Skeletal muscle cell (primary cell): ENCODE measurements at regions not wholly inside any gene's neighbourhood (a gene's known extent, or its start where the extent isn't known, plus 50 kb on each side); places are given as distances from the start of the nearest gene placed in this dataset.
A peak's percentile ranks its signal among the peaks of the same experiment; 100 is the strongest.

Source experiments
- DNase-seq: peaks from one replicate; pipeline ENCODE4 v3.0.0-alpha.2; 2010; ENCODE audit warnings: low read depth
- H3K4me3 ChIP-seq: 2 replicates; pipeline ENCODE4 v1.5.1; 2011; ENCODE audit warnings: low read depth, mild to moderate bottlenecking, control low read depth, low read length, moderate library complexity

DNA sequence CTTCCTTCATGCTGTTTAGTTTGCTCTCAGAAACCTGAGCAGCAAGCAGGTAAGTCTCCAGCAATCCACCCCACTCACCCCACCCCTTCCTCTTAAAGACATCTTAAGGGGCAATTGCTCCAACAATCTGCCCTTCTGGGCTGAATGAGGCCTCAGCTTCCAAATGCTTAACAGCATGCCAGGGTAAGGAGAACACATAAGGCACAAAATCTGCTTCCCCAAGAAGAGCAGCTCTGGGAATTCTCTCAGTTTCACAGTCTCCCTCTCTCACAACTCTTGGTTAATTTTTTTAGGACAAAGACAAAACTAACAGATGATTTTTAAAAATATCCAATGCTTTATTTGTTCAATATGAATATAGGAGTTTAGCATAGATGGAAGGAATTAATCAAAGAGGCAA, 288.9 kb upstream of the CCDC196 start:
- H3K4me3 ChIP-seq, result no peak overlapping the region
- DNase-seq, result no peak

DNA sequence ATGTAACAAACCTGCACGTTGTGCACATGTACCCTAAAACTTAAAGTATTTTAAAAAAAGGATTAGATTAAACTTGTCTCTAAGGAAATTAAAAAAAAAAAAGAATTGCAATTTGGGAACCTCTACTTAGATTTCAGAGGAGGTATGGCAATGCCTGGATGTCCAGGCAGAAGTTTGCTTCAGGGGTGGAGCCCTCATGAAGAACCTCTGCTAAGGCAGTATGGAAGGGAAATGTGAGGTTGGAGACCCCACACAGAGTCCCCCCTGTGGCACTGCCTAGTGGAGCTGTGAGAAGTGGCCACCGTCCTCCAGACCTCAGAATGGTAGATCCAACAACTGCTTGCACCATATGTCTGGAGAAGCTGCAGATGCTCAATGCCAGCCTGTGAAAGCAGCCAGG, 279.6 kb upstream of the CCDC196 start:
- H3K4me3 ChIP-seq, result no peak overlapping the region
- no peak for DNase-seq

DNA sequence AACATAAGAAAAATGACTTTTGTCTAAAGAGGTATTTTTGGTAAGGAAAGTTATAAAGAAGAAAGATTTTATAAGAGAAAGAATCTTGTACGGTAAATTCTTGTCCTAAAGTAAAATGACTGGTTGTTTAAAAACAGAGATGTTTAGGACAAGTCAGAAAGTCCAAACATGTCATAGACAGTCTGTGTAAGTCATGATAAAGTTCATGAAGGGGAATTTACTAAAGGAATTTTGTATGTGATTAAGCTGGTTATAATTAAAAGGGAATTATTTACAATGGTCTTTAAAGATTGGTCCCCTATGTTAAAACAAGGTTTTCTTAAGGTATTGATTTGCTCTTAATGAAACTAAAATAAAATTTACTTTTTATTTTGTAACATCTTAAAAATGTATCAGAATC, 269.4 kb upstream of the CCDC196 start:
- DNase-seq, result no peak

DNA sequence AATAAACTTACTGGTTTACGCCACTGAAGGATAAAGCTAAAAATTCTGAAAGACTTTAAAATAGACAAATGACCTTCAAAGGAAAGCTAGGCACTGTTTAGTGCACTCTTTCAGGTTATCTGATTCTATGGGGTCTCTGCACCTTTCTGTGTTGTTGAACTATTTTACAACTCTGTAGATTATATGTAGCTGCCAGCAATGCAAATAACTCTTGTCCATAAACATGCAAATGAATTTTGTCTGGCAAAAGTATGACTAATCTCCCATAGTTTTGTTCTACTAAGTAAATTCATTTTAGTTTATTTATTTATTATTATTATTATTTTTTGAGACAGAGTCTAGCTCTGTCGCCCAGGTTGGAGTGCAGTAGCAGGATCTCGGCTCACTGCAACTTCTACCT, 266.3 kb upstream of the CCDC196 start:
- DNase-seq, result no peak

More for the DNA sequence above, 269.4 kb upstream of the CCDC196 start:
- no peak overlapping the region for H3K4me3 ChIP-seq

DNA sequence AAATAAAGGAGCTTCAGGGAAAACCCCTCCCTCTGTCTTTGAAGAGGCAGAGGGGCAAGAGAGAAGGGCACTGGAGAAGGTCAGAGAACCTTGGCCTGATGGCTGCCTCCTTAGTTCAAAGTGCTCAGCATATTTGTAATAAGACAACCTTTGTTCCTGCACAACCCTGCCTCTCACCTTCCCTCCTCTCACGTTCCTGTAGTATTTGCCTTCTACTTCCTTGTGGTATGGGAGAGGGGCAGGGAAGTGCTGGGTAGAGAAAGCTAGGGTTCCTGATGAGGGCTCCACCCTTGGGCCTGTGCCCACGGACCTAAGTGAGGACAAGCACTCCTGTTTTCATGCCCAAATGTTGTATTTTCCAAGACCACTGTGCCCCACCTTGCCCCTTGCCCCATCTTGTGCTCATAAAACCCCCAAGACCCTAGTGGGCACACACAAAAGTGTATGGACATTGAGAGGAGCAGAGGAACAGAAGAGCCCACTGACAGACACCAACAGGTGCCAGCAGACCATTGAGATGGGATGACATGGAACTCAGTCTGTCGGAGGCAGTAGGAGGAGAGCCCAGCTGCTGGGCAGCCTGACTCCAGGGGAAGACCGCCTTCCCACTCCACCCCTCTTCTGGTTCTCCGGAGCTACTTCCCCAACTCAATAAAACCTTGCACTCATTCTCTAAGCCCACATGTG, 261.5 kb upstream of the CCDC196 start:
- no peak overlapping the region for H3K4me3 ChIP-seq
- no peak for DNase-seq

More for the DNA sequence above, 266.3 kb upstream of the CCDC196 start:
- H3K4me3 ChIP-seq, result no peak overlapping the region

DNA sequence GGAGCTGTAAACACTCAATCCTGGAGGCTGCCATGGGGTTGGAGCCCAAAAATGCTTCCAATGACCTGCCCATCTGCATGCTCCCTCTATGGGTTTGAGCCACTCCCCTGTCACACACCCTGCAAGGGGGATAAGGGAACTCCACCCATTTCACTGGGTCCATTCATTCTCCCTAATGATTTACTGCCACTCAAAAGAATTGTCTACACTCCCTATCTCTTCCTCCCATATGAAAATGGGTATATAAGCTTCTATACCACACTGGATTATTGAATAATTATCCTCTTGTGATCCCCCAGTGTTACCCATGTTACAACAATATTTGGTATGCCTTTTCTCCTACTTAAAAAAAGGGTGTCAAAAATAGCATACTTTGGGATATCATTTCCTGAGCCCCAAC, 260.8 kb upstream of the CCDC196 start:
- H3K4me3 ChIP-seq, result no peak overlapping the region
- DNase-seq, result no peak

DNA sequence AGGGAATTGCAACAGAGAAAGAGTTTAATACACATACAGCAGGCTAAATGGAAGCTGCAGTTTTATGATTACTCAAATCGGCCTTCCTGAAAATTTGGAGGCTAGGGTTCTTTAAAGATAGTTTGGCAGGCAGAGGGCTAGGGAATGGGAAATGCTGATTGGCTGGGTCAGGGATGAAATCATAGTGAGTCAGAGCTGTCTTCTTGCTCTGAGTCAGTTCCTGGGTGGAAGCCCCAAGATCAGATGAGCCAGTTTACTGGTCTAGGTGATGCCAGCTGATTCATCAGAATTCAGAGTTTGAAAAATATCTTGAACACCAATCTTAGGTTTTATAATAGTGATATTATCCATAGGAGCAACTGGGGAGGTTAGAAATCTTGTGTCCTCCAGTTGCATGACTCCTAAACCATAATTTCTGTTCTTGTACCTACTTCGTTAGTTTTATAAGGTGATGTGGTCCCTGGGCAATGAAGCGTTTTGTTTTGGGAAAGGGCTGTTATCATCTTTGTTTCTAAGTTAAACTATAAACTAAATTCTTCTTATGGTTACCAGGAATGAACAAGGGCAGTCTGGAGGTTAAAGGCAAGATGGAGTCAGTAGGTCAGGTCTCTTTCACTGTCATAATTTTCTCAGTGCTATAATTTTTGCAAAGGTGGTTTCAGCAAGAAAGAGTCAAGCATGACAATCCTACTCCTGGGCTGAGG, 257.8 kb upstream of the CCDC196 start:
- peak; percentile 12 for DNase-seq
- H3K4me3 ChIP-seq, result no peak overlapping the region

DNA sequence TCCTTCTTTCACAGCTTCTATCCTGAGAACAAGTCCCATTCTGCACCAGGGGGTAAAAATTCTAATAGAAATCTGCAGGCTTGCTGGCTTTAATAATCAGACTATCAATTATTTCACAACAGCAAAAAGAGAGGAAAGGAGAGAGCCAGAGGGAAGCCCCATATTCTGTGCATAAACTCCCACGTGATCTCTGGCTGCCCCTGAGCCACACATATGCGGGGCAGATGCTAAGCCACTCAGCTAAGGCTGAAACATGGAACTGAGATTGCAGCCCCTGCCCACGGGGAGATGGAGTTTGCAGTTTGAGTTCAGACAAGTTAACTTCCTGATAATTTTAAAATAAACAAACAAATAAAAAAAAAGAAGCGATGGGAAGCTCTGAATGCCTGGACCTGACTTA, 254.4 kb upstream of the CCDC196 start:
- no peak overlapping the region for H3K4me3 ChIP-seq
- no peak for DNase-seq

DNA sequence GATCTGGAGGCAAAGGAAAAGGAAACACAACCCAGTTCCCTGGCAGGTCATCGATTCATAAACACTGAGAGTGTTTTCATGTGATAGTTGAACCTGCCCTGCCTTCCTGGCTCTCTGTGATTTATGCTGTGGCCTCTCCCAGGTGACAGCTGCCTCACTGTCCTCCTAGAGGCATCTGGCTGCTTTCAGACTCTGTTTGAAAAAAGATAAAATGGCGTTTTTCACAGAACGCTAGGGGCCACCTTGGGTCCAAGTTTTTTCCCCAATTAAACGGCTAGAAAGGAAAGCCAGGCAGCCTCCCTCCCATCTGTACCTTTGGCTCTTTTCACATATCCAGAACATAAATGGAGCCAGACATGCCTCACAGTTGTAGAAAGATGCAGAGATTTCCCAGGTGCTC, 252.6 kb upstream of the CCDC196 start:
- no peak overlapping the region for H3K4me3 ChIP-seq
- no peak for DNase-seq

DNA sequence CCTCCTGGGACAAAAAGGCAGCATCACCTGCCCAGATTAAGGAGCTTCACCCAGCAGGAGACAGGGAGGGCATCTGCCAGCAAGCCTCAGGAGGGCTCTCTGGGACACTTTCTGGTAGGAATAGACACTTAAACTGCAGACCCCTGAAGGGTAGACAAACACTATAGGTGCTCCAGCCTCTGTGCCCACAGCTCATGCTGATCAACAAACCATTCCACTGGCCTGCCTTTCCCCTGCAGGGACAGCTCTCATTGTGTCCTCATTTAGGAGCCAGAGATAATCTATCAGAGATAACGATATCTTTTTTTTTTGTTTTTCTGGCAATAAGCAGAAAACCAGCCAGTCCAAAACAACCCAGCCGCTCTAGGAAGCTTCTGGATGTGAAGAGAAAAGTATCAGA, 251.8 kb upstream of the CCDC196 start:
- DNase-seq, result no peak
- no peak overlapping the region for H3K4me3 ChIP-seq

DNA sequence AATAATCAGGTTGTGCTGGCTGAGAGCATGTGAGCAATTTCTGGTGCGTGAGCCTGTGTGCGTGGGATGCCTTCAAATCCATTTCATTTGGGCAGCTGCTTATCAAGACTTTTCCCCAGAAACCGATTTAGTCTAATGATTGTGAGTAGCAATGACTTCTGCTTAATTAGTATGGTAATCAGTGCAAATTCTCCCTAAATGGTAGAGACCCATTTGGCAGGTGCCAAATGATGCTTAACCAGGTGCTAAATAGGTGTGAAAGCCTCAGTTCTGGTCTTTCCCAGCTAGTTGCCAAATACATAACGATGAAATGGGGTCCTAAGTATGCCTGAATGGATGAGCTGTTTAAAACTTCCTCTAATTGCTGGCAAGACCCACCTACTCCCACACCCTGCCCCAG, 248.4 kb upstream of the CCDC196 start:
- H3K4me3 ChIP-seq, result no peak overlapping the region

DNA sequence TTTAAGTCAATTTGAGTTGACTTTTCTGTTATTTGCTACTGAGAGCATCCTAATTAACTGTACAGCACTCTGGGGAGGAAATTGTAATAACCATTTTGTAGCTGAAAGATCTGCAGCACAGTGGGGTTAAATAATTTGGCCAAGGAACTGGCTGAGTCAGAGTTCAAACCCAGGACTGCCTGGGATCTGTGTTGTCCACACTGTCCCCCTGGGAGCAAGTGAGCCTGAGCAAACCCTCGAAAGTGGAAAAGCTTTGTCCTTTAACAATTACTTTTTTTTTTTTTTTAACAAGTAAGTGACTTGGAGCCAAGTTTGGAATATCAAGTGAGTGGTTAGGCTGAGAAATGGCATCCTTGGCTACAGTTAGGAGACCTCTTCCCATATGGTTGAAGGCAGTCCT, 247.2 kb upstream of the CCDC196 start:
- no peak for DNase-seq
- H3K4me3 ChIP-seq, result no peak overlapping the region

More for the DNA sequence above, 248.4 kb upstream of the CCDC196 start:
- DNase-seq, result no peak

DNA sequence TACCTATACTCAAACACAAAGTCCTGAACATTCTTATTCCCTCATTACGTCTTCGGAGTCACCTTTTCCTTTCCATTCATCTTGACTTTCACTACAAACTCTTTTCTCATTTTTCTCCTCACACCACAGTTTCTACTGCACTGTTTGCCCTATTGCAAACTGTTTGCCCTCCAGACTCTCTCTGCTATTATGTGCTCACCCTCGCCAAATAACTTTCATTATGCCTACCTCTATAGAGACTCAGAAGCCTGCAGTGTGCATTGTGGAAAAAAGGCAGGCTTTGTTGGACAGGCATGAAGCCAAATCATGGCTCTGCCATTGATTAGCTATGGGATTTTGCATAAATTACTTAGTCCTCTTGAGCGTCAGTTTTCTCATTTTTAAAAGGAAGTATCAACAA, 246.6 kb upstream of the CCDC196 start:
- DNase-seq, result no peak
- H3K4me3 ChIP-seq, result no peak overlapping the region

DNA sequence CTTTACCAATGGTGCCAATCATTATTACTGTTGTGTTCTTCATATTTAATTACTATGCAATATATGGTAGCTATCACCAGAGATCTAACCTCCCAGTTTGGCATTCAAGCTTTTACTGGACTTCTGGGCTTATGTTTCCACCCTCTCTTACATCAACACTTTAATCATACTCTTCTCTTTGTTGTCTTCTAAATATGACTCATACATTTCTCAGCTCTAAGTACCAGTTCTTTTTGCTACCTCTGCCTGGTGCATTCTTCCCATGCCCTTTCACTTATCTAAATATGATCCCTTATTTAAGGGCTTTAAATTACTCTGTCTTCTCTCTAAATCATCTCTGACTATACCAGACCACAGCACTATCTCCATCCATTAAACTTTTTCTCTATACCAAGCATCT, 246.1 kb upstream of the CCDC196 start:
- DNase-seq, result peak; percentile 4
- no peak overlapping the region for H3K4me3 ChIP-seq

DNA sequence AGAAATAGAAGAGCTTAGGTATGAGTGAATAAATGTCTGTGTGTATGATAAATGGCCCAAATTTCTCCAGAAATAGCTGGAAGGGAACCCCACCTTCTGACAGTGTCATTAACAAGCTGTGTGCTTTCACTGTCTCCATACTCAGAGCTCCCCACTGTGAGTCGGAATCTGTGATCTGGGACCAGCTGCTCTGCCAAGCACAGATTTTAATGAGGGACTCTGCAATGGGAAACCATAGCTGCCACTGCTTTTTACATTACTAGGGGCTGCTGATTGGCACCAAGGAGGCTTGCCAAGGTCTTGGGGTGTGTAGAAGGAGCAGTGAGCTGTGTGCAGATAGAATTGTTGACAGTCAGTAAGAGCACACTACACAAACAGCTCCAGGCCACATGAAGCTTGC, 244.2 kb upstream of the CCDC196 start:
- H3K4me3 ChIP-seq, result no peak overlapping the region
- no peak for DNase-seq

DNA sequence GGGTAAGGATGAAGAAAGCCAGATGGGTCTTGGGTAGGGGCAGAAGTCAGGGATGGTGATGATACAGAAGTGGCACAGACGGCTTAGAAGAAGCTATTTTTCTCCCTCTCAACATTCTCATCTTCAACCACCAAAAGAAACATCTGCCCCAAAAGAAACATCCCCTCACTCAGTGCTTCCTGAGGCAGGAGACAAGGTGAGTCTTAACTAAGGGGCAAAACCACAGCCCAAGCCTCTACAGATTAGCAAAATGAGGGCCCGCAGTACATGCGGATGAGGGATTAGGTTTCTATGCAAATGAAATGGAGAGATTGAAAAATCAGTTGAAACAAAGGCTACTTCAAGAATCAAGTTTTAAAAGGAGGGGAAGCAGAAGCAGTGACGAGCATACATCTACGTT, 241.3 kb upstream of the CCDC196 start:
- DNase-seq, result no peak
- H3K4me3 ChIP-seq, result no peak overlapping the region

DNA sequence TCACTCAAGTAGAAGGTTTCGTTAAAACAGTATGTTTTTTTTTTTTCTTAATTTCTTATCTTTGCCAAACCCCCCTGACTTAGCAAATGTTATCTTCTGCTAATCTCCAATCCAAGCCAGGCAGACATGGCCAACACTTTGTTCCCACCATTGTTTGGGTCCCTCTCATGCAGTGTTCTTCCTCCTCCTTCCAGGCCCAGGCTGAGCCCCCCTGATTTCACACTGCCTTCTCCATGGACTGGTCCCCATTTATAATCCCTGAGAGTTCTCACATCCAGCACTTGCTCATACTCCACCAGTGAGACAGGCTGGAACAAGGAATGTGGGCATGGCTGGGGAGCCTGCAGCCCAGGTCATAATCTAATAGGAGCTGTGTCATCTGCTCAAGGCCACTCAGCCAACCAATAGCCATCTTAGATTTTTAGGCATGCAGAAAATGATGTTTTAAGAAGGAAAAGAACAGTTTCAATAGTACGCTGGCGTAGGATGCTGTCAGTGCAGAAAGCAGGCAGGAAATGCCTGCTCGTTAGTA, 238.4 kb upstream of the CCDC196 start:
- no peak for DNase-seq
- no peak overlapping the region for H3K4me3 ChIP-seq

DNA sequence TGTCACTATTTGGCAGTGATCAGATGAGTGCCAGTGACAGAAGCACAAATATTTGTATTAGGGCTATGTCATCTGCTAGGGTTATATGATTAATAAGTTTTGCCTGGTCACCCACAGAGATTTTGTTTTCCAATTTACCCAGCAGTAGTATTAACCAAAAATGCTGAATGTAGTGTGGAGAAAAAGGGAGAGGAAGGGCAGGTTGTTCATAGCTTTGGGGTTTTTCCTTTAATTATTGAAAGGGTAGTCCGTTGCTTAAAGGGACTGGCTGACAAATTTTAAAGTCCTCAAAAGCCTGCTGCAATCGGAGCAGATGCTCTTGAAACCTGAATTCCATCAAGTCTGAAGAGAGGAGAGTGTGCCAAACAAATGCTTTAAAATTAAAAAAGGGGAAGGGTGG, 237.9 kb upstream of the CCDC196 start:
- no peak overlapping the region for H3K4me3 ChIP-seq
- DNase-seq, result no peak

DNA sequence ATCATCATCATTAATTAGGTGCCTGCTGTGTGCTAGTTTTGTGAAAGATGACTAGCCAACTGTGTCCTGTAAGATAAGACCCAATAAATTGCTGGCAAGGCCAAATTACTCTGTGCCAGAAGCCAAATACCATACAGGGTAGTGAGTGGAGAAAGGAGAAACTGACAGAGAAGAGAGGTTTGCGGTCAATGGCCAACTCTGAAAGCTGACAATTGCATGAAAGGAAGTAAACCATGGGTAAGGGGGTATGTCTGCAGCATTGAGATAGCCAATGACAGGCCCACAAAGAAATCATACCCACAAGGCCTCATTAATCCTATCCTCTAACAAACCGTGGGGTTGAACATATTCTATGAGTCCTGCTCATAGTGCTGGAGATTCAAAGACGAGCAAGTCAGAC, 236.6 kb upstream of the CCDC196 start:
- no peak overlapping the region for H3K4me3 ChIP-seq
- no peak for DNase-seq

DNA sequence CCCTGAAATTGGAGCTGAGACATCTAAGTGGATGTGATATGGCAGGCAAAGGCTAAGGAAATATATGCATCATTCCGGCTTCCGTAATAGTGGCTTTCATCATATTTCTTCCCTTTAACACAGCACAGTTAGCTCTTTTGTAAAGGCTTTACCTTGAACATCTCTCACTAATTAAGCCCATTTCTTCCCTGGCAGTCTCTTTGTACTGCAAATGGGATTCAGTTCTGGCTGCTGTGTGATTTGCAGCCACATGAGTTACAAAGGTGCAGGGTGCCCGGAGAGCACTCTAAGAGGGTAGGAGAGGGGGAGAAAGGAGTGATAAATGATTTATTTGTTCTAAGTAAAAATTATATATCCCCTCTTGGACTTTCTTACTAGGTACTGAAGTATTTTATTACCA, 232.1 kb upstream of the CCDC196 start:
- H3K4me3 ChIP-seq, result no peak overlapping the region
- no peak for DNase-seq

DNA sequence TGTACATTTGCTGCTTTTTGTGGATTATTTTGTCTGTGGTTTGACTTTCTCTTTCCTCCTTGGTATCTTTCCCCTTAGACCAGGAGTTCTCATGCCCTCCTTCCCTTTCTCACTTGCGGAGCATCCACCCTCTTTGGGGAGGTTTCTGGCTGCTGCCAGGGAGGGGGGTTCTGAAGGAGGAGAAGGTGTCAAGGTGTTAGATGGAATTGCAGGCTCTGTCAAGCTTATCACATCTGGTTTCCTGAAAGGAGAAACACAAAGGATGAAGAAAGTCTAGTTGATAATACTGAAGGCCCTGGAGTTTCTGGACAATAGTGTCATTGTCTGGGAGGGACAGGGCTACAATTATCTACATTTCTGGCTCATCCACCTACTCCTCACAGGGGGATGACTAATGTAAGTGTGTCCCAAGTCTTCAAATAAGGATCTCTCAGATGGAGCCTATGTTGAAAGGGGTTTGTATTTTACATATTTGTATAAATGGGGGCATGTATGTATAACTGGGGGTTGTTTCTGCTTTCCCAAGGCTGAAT, 217.3 kb upstream of the CCDC196 start:
- DNase-seq, result no peak
- H3K4me3 ChIP-seq, result no peak overlapping the region
